ENCODE measurements at regions not wholly inside any gene's neighbourhood (a gene's known extent, or its start where the extent isn't known, plus 50 kb on each side); places are given as distances from the start of the nearest gene placed in this dataset.

DNA sequence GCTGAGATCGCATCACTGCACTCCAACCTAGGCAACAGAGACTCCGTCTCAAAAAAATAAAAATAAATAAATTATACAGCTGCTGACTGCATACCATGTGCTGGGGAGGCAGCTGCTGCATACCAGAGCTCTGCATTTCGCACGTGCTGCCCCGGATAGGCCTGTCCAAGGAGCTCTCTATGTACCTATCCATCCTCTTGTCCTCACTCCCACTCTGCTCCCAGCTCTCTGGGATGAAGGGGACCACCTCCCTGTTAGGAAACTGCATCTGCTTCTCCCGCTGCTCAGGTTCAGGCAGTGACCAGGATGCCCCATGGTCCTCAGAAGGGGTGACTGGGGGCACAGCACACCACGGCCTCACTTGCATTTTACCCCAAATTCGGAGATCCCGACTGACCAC is 302.3 kb downstream of the BRD1 start:
- no peaks in the 10 kb centered on the region for H3K27me3 ChIP-seq (ENCODE audit: control insufficient read depth, insufficient read depth, low read length)
- intact Hi-C loops (cut with micrococcal nuclease) = no loop called here
- DNase-seq (no peak), ATAC-seq (no peak)
- no peaks in the 10 kb centered on the region for H3K36me3 ChIP-seq (ENCODE audit: control insufficient read depth, insufficient read depth, low read length)
- H3K27ac Mint-ChIP-seq = no peak overlapping the region
- no peaks in the 10 kb centered on the region for H3K9me3 Mint-ChIP-seq
- no peak overlapping the region for H3K4me3 Mint-ChIP-seq
- H3K9me3 ChIP-seq (ENCODE audit: control insufficient read depth, insufficient read depth, low read length) = no peaks in the 10 kb centered on the region
- H3K36me3 Mint-ChIP-seq = no peaks in the 10 kb centered on the region
- H3K27me3 Mint-ChIP-seq (ENCODE audit: low read depth in 2 of 2) = no peaks in the 10 kb centered on the region
- H3K27ac ChIP-seq (ENCODE audit: low read length) = no peak overlapping the region
- no peak for TF ChIP-seq CTCF (IDR thresholded peaks at IDR 0.05)
- peaks cover 5 to 40% of the 10 kb centered on the region in 2 donors for H3K4me1 Mint-ChIP-seq
- WGBS (ENCODE audit: insufficient coverage) = 89% methylated on average over 9 of the region's 9 CpGs
- peaks cover 6% of the 10 kb centered on the region for H3K4me1 ChIP-seq (ENCODE audit: control insufficient read depth, insufficient read depth, low read length)
- H3K4me3 ChIP-seq (ENCODE audit: low read length) = no peak overlapping the region

DNA sequence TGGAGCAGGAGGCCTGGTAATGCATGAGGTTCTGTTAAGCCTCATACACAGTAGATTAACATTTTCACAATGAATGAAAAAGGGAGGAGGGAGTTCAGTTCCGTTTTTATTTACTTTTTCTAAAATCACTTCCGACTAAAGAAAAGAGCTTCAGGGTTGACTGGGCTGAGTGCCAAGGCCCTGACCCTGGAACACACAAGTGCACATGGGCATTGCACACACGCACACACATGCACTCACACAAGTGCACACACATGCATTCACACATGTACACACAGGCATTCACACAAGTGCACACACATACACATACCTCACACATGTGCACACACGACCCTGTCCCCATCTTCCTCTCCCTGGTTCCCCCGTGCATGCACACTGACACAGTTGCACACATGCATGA is 303.3 kb downstream of the BRD1 start:
- no peak overlapping the region for H3K4me3 ChIP-seq (ENCODE audit: low read length)
- Mint-ChIP-seq H3K27me3 (ENCODE audit: low read depth in 2 of 2) (no peaks in the 10 kb centered on the region), H3K36me3 (no peaks in the 10 kb centered on the region), H3K9me3 (no peaks in the 10 kb centered on the region), H3K4me1 (peaks cover 5 to 31% of the 10 kb centered on the region in 2 donors), H3K4me3 (no peak overlapping the region), H3K27ac (no peak overlapping the region)
- ATAC-seq (peak in 1 of 3 donors; percentile 5), DNase-seq (no peak)
- no peaks in the 10 kb centered on the region for H3K27me3 ChIP-seq (ENCODE audit: control insufficient read depth, insufficient read depth, low read length)
- no peaks in the 10 kb centered on the region for H3K36me3 ChIP-seq (ENCODE audit: control insufficient read depth, insufficient read depth, low read length)
- H3K27ac ChIP-seq (ENCODE audit: low read length) = no peak overlapping the region
- H3K4me1 ChIP-seq (ENCODE audit: control insufficient read depth, insufficient read depth, low read length) = peaks cover 6% of the 10 kb centered on the region
- 63% methylated on average over 5 of the region's 5 CpGs for WGBS (ENCODE audit: insufficient coverage)
- no peak for TF ChIP-seq CTCF (IDR thresholded peaks at IDR 0.05)
- no peaks in the 10 kb centered on the region for H3K9me3 ChIP-seq (ENCODE audit: control insufficient read depth, insufficient read depth, low read length)
- intact Hi-C loops (cut with micrococcal nuclease) = no loop called here

- Mint-ChIP-seq H3K4me3 (no peak overlapping the region), H3K4me1 (peaks cover 5 to 25% of the 10 kb centered on the region in 2 donors)
- H3K27ac ChIP-seq (ENCODE audit: low read length) = no peak overlapping the region
Observed at GRCh38 chr22:49523374-49524008, 304.2 kb downstream of the BRD1 start.

More at GRCh38 chr22:49523374-49524008, 304.2 kb downstream of the BRD1 start:
- DNase-seq (no peak), ATAC-seq (no peak)
- 87% methylated on average over 15 of the region's 15 CpGs for WGBS (ENCODE audit: insufficient coverage)
- no peaks in the 10 kb centered on the region for H3K27me3 Mint-ChIP-seq (ENCODE audit: low read depth in 2 of 2)
- H3K27me3 ChIP-seq (ENCODE audit: control insufficient read depth, insufficient read depth, low read length) = no peaks in the 10 kb centered on the region
- no peak overlapping the region for H3K4me3 ChIP-seq (ENCODE audit: low read length)
- H3K36me3 Mint-ChIP-seq = no peaks in the 10 kb centered on the region
- no peak for TF ChIP-seq CTCF (IDR thresholded peaks at IDR 0.05)
- H3K4me1 ChIP-seq (ENCODE audit: control insufficient read depth, insufficient read depth, low read length) = peaks cover 6% of the 10 kb centered on the region
- H3K9me3 Mint-ChIP-seq = no peaks in the 10 kb centered on the region
- H3K36me3 ChIP-seq (ENCODE audit: control insufficient read depth, insufficient read depth, low read length) = no peaks in the 10 kb centered on the region
- intact Hi-C loops (cut with micrococcal nuclease) = no loop called here
- no peak overlapping the region for H3K27ac Mint-ChIP-seq
- no peaks in the 10 kb centered on the region for H3K9me3 ChIP-seq (ENCODE audit: control insufficient read depth, insufficient read depth, low read length)
